ENCODE measurements at regions not wholly inside any gene's neighbourhood (a gene's known extent, or its start where the extent isn't known, plus 50 kb on each side); places are given as distances from the start of the nearest gene placed in this dataset.
A peak's percentile ranks its signal among the peaks of the same experiment; 100 is the strongest.

- no peak for DNase-seq (ENCODE audit: low read depth in 2 of 2)
Observed at GRCh38 chr6:40844246-40844645, 194.8 kb downstream of the UNC5CL start.

GRCh38 chr6:40841721-40842120, 197.3 kb downstream of the UNC5CL start:
- no peak for DNase-seq (ENCODE audit: low read depth in 2 of 2)

GRCh38 chr6:40832691-40833090, 206.3 kb downstream of the UNC5CL start:
- DNase-seq (ENCODE audit: low read depth in 2 of 2) = no peak

- DNase-seq (ENCODE audit: low read depth in 2 of 2) = no peak
Observed at GRCh38 chr6:40831381-40831780, 207.6 kb downstream of the UNC5CL start.

GRCh38 chr6:40825102-40825501, 213.9 kb downstream of the UNC5CL start:
- no peak for DNase-seq (ENCODE audit: low read depth in 2 of 2)

- peak in 1 of 2 donors; percentile 14 for DNase-seq (ENCODE audit: low read depth in 2 of 2)
Observed at GRCh38 chr6:40823917-40824891, 214.8 kb downstream of the UNC5CL start.

GRCh38 chr6:40822619-40823018, 216.4 kb downstream of the UNC5CL start:
- no peak for DNase-seq (ENCODE audit: low read depth in 2 of 2)

GRCh38 chr6:40819182-40819834, 219.7 kb downstream of the UNC5CL start:
- no peak for DNase-seq (ENCODE audit: low read depth in 2 of 2)

- no peak for DNase-seq (ENCODE audit: low read depth in 2 of 2)
Observed at GRCh38 chr6:40817369-40817768, 221.7 kb downstream of the UNC5CL start.

- DNase-seq (ENCODE audit: low read depth in 2 of 2) = no peak
Observed at GRCh38 chr6:40816601-40817000, 222.4 kb downstream of the UNC5CL start.

GRCh38 chr6:40815731-40816130, 223.3 kb downstream of the UNC5CL start:
- DNase-seq (ENCODE audit: low read depth in 2 of 2) = no peak

GRCh38 chr6:40810171-40810570, 223.0 kb upstream of the LRFN2 start:
- no peak for DNase-seq (ENCODE audit: low read depth in 2 of 2)

- DNase-seq (ENCODE audit: low read depth in 2 of 2) = no peak
Observed at GRCh38 chr6:40809627-40810026, 222.5 kb upstream of the LRFN2 start.

GRCh38 chr6:40807484-40807883, 220.3 kb upstream of the LRFN2 start:
- DNase-seq (ENCODE audit: low read depth in 2 of 2) = no peak

- no peak for DNase-seq (ENCODE audit: low read depth in 2 of 2)
Observed at GRCh38 chr6:40806256-40806864, 219.2 kb upstream of the LRFN2 start.

- DNase-seq (ENCODE audit: low read depth in 2 of 2) = no peak
Observed at GRCh38 chr6:40805336-40805735, 218.2 kb upstream of the LRFN2 start.

- DNase-seq (ENCODE audit: low read depth in 2 of 2) = no peak
Observed at GRCh38 chr6:40804905-40805304, 217.7 kb upstream of the LRFN2 start.

- DNase-seq (ENCODE audit: low read depth in 2 of 2) = no peak
Observed at GRCh38 chr6:40803897-40804702, 216.9 kb upstream of the LRFN2 start.

- DNase-seq (ENCODE audit: low read depth in 2 of 2) = no peak
Observed at GRCh38 chr6:40802481-40802880, 215.3 kb upstream of the LRFN2 start.

GRCh38 chr6:40799296-40800140, 212.4 kb upstream of the LRFN2 start:
- no peak for DNase-seq (ENCODE audit: low read depth in 2 of 2)

Measured in activated CD4-positive, alpha-beta T cell treated with anti-CD3 and anti-CD28 coated beads for 24 hours (primary cell).